HCT116 (cell line): ENCODE measurements at regions not wholly inside any gene's neighbourhood (a gene's known extent, or its start where the extent isn't known, plus 50 kb on each side); places are given as distances from the start of the nearest gene placed in this dataset.

Experiments
- ATF3 ChIP-seq: IDR thresholded peaks from 2 replicates; pipeline ENCODE4 v1.6.1; 2012
- CBX3 ChIP-seq: IDR thresholded peaks from 2 replicates; pipeline ENCODE4 v1.6.1; 2012; ENCODE audit warnings: low read depth
- CTCF ChIP-seq, 3 experiments: fragments of 200-600 bp in 1 of 3; sonication (generic) in 1 of 3; IDR thresholded peaks in 2 of 3; conservative IDR thresholded peaks in 1 of 3; 2 replicates each; pipeline ENCODE4 v1.5.1; 2012 to 2017; ENCODE audit warnings: low read depth in 2 of 3, low read length in 2 of 3, antibody characterized with exemption in 1 of 3, borderline replicate concordance in 1 of 3, control low read depth in 1 of 3, mild to moderate bottlenecking in 1 of 3, mixed read lengths in 1 of 3, mixed run types in 1 of 3, moderate library complexity in 1 of 3; ENCODE audit not compliant: insufficient read depth in 1 of 3
- ELF1 ChIP-seq: IDR thresholded peaks from 2 replicates; pipeline ENCODE4 v1.6.1; 2012; ENCODE audit warnings: low read depth, borderline replicate concordance
- EZH2 ChIP-seq: fragments of 200-600 bp; sonication (generic); IDR thresholded peaks from 2 replicates; pipeline ENCODE4 v1.6.1; 2017; ENCODE audit warnings: antibody characterized with exemption, mixed run types
- EZH2phosphoT487 ChIP-seq: fragments of 200-600 bp; IDR thresholded peaks from 2 replicates; pipeline ENCODE4 v1.6.1; 2018; ENCODE audit warnings: antibody characterized with exemption, borderline replicate concordance
- POLR2A ChIP-seq: IDR thresholded peaks from 2 replicates; pipeline ENCODE4 v1.7.0; 2011; ENCODE audit warnings: borderline replicate concordance; ENCODE audit not compliant: insufficient read depth, insufficient read length; ENCODE audit errors: extremely low read depth
- POLR2AphosphoS5 ChIP-seq: IDR thresholded peaks from 2 replicates; pipeline ENCODE4 v1.6.1; 2011; ENCODE audit warnings: mild to moderate bottlenecking, low read depth, low read length, moderate library complexity
- SIN3A ChIP-seq: IDR thresholded peaks from 2 replicates; pipeline ENCODE4 v1.6.1; 2012; ENCODE audit warnings: low read depth
- SP1 ChIP-seq: IDR thresholded peaks from 2 replicates; pipeline ENCODE4 v1.6.1; 2012; ENCODE audit warnings: low read depth
- YY1 ChIP-seq: IDR thresholded peaks from 2 replicates; pipeline ENCODE4 v1.6.1; 2011; ENCODE audit warnings: low read length, low read depth, moderate library complexity, mild to moderate bottlenecking; ENCODE audit not compliant: insufficient replicate concordance; ENCODE audit errors: extremely low read depth
- TF ChIP-seq, protein P1 (sequence below): IDR thresholded peaks from 2 replicates; pipeline ENCODE4 v1.6.1; 2011; ENCODE audit warnings: mild to moderate bottlenecking, low read length, moderate library complexity; ENCODE audit not compliant: insufficient replicate concordance; ENCODE audit errors: extremely low read depth
- TF ChIP-seq, protein P2 (sequence below): IDR thresholded peaks from 2 replicates; pipeline ENCODE4 v1.6.1; 2012
- TF ChIP-seq, protein P3 (sequence below): IDR thresholded peaks from 2 replicates; pipeline ENCODE4 v1.6.1; 2012; ENCODE audit warnings: low read depth

- TF ChIP-seq, protein P1, sequence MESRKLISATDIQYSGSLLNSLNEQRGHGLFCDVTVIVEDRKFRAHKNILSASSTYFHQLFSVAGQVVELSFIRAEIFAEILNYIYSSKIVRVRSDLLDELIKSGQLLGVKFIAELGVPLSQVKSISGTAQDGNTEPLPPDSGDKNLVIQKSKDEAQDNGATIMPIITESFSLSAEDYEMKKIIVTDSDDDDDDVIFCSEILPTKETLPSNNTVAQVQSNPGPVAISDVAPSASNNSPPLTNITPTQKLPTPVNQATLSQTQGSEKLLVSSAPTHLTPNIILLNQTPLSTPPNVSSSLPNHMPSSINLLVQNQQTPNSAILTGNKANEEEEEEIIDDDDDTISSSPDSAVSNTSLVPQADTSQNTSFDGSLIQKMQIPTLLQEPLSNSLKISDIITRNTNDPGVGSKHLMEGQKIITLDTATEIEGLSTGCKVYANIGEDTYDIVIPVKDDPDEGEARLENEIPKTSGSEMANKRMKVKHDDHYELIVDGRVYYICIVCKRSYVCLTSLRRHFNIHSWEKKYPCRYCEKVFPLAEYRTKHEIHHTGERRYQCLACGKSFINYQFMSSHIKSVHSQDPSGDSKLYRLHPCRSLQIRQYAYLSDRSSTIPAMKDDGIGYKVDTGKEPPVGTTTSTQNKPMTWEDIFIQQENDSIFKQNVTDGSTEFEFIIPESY: no peak
- no peak for TF ChIP-seq CTCF (IDR thresholded peaks at IDR 0.05 in 2 of 3, conservative IDR thresholded peaks at IDR 0.05 in 1 of 3; ENCODE audit: borderline replicate concordance in 1 of 3, insufficient read depth in 1 of 3, low read depth in 2 of 3, low read length in 2 of 3)
- TF ChIP-seq, protein P2, sequence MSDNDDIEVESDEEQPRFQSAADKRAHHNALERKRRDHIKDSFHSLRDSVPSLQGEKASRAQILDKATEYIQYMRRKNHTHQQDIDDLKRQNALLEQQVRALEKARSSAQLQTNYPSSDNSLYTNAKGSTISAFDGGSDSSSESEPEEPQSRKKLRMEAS: no peak
- TF ChIP-seq ATF3: no peak
- TF ChIP-seq POLR2A: no peak
- no peak for TF ChIP-seq ELF1
- no peak for TF ChIP-seq EZH2phosphoT487
- no peak for TF ChIP-seq POLR2AphosphoS5
- no peak for TF ChIP-seq CBX3
- TF ChIP-seq, protein P3, sequence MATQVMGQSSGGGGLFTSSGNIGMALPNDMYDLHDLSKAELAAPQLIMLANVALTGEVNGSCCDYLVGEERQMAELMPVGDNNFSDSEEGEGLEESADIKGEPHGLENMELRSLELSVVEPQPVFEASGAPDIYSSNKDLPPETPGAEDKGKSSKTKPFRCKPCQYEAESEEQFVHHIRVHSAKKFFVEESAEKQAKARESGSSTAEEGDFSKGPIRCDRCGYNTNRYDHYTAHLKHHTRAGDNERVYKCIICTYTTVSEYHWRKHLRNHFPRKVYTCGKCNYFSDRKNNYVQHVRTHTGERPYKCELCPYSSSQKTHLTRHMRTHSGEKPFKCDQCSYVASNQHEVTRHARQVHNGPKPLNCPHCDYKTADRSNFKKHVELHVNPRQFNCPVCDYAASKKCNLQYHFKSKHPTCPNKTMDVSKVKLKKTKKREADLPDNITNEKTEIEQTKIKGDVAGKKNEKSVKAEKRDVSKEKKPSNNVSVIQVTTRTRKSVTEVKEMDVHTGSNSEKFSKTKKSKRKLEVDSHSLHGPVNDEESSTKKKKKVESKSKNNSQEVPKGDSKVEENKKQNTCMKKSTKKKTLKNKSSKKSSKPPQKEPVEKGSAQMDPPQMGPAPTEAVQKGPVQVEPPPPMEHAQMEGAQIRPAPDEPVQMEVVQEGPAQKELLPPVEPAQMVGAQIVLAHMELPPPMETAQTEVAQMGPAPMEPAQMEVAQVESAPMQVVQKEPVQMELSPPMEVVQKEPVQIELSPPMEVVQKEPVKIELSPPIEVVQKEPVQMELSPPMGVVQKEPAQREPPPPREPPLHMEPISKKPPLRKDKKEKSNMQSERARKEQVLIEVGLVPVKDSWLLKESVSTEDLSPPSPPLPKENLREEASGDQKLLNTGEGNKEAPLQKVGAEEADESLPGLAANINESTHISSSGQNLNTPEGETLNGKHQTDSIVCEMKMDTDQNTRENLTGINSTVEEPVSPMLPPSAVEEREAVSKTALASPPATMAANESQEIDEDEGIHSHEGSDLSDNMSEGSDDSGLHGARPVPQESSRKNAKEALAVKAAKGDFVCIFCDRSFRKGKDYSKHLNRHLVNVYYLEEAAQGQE: no peak
- TF ChIP-seq YY1: no peak
- TF ChIP-seq EZH2: no peak
- no peak for TF ChIP-seq SP1
- no peak for TF ChIP-seq SIN3A
Observed at GRCh38 chr21:35672313-35672712, 388.0 kb downstream of the SETD4 start.
